Ovary (tissue), 7 donors: ENCODE measurements at regions not wholly inside any gene's neighbourhood (a gene's known extent, or its start where the extent isn't known, plus 50 kb on each side); places are given as distances from the start of the nearest gene placed in this dataset.

ENCODE experiments used
- DNase-seq, 5 donors: peaks; one replicate each; pipeline ENCODE4 v3.0.0-alpha.2; 2019 to 2020
- H3K27ac ChIP-seq, 2 donors: fragments of 200-600 bp; one replicate each; pipeline versions ENCODE4 v1.5.1 to v1.8.0; 2019 to 2022
- H3K27me3 ChIP-seq: fragments of 200-600 bp; one replicate; pipeline ENCODE4 v1.8.0; 2022
- H3K36me3 ChIP-seq: fragments of 200-600 bp; sonication (generic); one replicate; pipeline ENCODE4 v1.5.1; 2019
- H3K4me1 ChIP-seq: one replicate; pipeline ENCODE4 v1.8.1; 2013; ENCODE audit warnings: mild to moderate bottlenecking, moderate library complexity; ENCODE audit not compliant: insufficient read depth
- H3K4me3 ChIP-seq: fragments of 200-600 bp; sonication (generic); one replicate; pipeline ENCODE4 v1.5.1; 2017
- H3K9me3 ChIP-seq, 2 donors: fragments of 200-600 bp in 1 of 2; sonication (generic) in 1 of 2; one replicate each; pipeline versions ENCODE4 v1.5.1 to v1.8.1; 2013 to 2019; ENCODE audit warnings: mild to moderate bottlenecking in 1 of 2, moderate library complexity in 1 of 2
- CTCF ChIP-seq, 3 donors: fragments of 450-650 bp in 2 of 3; fragments of 200-600 bp in 1 of 3; IDR thresholded peaks; one replicate each; pipeline versions ENCODE4 v1.5.1 to v1.8.0; 2016 to 2022; ENCODE audit warnings: antibody characterized with exemption in 3 of 3, mild to moderate bottlenecking in 1 of 3
- EP300 ChIP-seq: sonication (generic); formaldehyde crosslinking; IDR thresholded peaks from one replicate; pipeline ENCODE4 v1.6.1; 2017; ENCODE audit warnings: antibody characterized with exemption
- POLR2A ChIP-seq: fragments of 450-650 bp; IDR thresholded peaks from one replicate; pipeline ENCODE4 v1.6.1; 2017; ENCODE audit warnings: antibody characterized with exemption, mild to moderate bottlenecking, moderate library complexity
- WGBS, 3 donors: extraction: QIAGEN DNeasy Blood & Tissue Kit in 1 of 3; methylation state at CpG; one replicate each; pipeline versions ENCODE4 v1.1.5 to v1.1.7; 2013 to 2017; 5-methylcytosine and 5-hydroxymethylcytosine counted together
- intact Hi-C, 4 donors: fragments of 100-400 bp; cut with DNase I; formaldehyde crosslinking; loops; one replicate each; pipeline versions ENCODE4 v1.11.0 to v1.15.1; 2022 to 2023
- donor health status: DM: no; HTN: no; CAD: no; lungs with moderate emphysema.
- donor health status: DM: no; HTN: no; CAD: no.
- donor health status: Bipolar disorder and iron deficiency.
- donor health status: DM: no; HTN: no; CAD: no.
- donor health status: DM: yes; HTN: yes; CAD: no.

- Histone ChIP-seq H3K9me3 (no peaks in the 10 kb centered on the region), H3K4me3 (no peak overlapping the region), H3K36me3 (no peaks in the 10 kb centered on the region), H3K27me3 (no peaks in the 10 kb centered on the region), H3K27ac (no peak overlapping the region), H3K4me1 (no peaks in the 10 kb centered on the region)
- DNase-seq = no peak
- TF ChIP-seq CTCF (IDR thresholded peaks at IDR 0.05) (no peak), EP300 (no peak), POLR2A (no peak)
- intact Hi-C loops = no loop called here
- WGBS, 3 donors = 93 to 97% (median 97%) methylated on average over 1 of the region's 1 CpG
Observed at GRCh38 chr4:13260513-13260912, 223.6 kb downstream of the RAB28 start.

GRCh38 chr4:13250263-13250662, 233.9 kb downstream of the RAB28 start:
- H3K4me1 ChIP-seq = no peaks in the 10 kb centered on the region
- H3K36me3 ChIP-seq = no peaks in the 10 kb centered on the region
- intact Hi-C loops = no loop called here
- H3K27ac ChIP-seq = no peak overlapping the region
- no peak overlapping the region for H3K4me3 ChIP-seq
- H3K27me3 ChIP-seq = no peaks in the 10 kb centered on the region
- WGBS, 3 donors = 71 to 73% (median 71%) methylated on average over 3 of the region's 3 CpGs
- no peaks in the 10 kb centered on the region for H3K9me3 ChIP-seq
- no peak for DNase-seq
- TF ChIP-seq CTCF (IDR thresholded peaks at IDR 0.05) = no peak
- TF ChIP-seq POLR2A = no peak
- no peak for TF ChIP-seq EP300

- Histone ChIP-seq H3K9me3 (no peaks in the 10 kb centered on the region), H3K4me3 (no peak overlapping the region), H3K27me3 (no peaks in the 10 kb centered on the region), H3K36me3 (no peaks in the 10 kb centered on the region), H3K27ac (no peak overlapping the region), H3K4me1 (no peaks in the 10 kb centered on the region)
- no peak for DNase-seq
- intact Hi-C loops = no loop called here
- no peak for TF ChIP-seq POLR2A
- no peak for TF ChIP-seq CTCF (IDR thresholded peaks at IDR 0.05)
- no peak for TF ChIP-seq EP300
- WGBS, 3 donors = 44 to 56% (median 53%) methylated on average over 2 of the region's 2 CpGs
Observed at GRCh38 chr4:13248621-13249298, 235.4 kb downstream of the RAB28 start.

- no peaks in the 10 kb centered on the region for H3K27me3 ChIP-seq
- no peak for DNase-seq
- no peaks in the 10 kb centered on the region for H3K4me1 ChIP-seq
- H3K36me3 ChIP-seq = no peaks in the 10 kb centered on the region
- H3K9me3 ChIP-seq = no peaks in the 10 kb centered on the region
- no peak overlapping the region for H3K27ac ChIP-seq
- no peak overlapping the region for H3K4me3 ChIP-seq
- 87 to 96% (median 96%) methylated on average over 1 of the region's 1 CpG for WGBS, 3 donors
- TF ChIP-seq EP300 (no peak), POLR2A (no peak), CTCF (IDR thresholded peaks at IDR 0.05) (no peak)
- intact Hi-C loops = no loop called here
Observed at GRCh38 chr4:13246107-13246506, 238.0 kb downstream of the RAB28 start.
